Esophagus (tissue), 2 donors: ENCODE measurements at regions not wholly inside any gene's neighbourhood (a gene's known extent, or its start where the extent isn't known, plus 50 kb on each side); places are given as distances from the start of the nearest gene placed in this dataset.
A peak's percentile ranks its signal among the peaks of the same experiment; 100 is the strongest.
"Not testable (repeated sequence)": the region's sequence is repeated elsewhere in the genome, so short reads cannot be mapped to it uniquely, and the experiment has no call there.

Source experiments
- H3K27ac ChIP-seq, 2 donors: one replicate each; pipeline ENCODE4 v1.5.1; 2013; ENCODE audit warnings: low read depth in 2 of 2, mild to moderate bottlenecking in 2 of 2, inconsistent platforms in 1 of 2, low read length in 1 of 2, moderate library complexity in 1 of 2
- H3K27me3 ChIP-seq, 2 donors: one replicate each; pipeline ENCODE4 v1.6.1; 2013; ENCODE audit warnings: low read length in 2 of 2, control low read depth in 1 of 2, mild to moderate bottlenecking in 1 of 2; ENCODE audit not compliant: insufficient read depth in 2 of 2, control insufficient read depth in 1 of 2
- H3K36me3 ChIP-seq, 2 donors: one replicate each; pipeline ENCODE4 v1.6.1; 2013; ENCODE audit warnings: low read length in 1 of 2; ENCODE audit not compliant: control insufficient read depth in 2 of 2, insufficient read depth in 2 of 2
- H3K4me1 ChIP-seq, 2 donors: one replicate each; pipeline ENCODE4 v1.6.1; 2013; ENCODE audit warnings: low read length in 1 of 2; ENCODE audit not compliant: control insufficient read depth in 2 of 2, insufficient read depth in 2 of 2
- H3K4me3 ChIP-seq, 2 donors: one replicate each; pipeline ENCODE4 v1.5.1; 2013; ENCODE audit warnings: low read length in 2 of 2, mild to moderate bottlenecking in 2 of 2, low read depth in 1 of 2, moderate library complexity in 1 of 2
- H3K9me3 ChIP-seq, 2 donors: one replicate each; pipeline ENCODE4 v1.6.1; 2013; ENCODE audit warnings: mild to moderate bottlenecking in 2 of 2, low read depth in 1 of 2, low read length in 1 of 2, moderate library complexity in 1 of 2; ENCODE audit not compliant: control insufficient read depth in 2 of 2, insufficient read depth in 1 of 2
- WGBS, 2 donors: extraction: QIAGEN DNeasy Blood & Tissue Kit; methylation state at CpG; one replicate each; pipeline ENCODE4 v1.1.7; 2013; 5-methylcytosine and 5-hydroxymethylcytosine counted together
- donor health status: healthy with polysubstance abuse.
- donor health status: Bipolar disorder and iron deficiency.

- peak overlapping the region; percentile 45 to 52 for H3K27ac ChIP-seq
These were observed 533.3 kb upstream of the MIS18BP1 start for GRCh38 chr14:45786266-45786665.

GRCh38 chr14:45785240-45785639, 532.2 kb upstream of the MIS18BP1 start:
- Histone ChIP-seq H3K27ac (peak overlapping the region; percentile 47 to 56), H3K36me3 (no peaks in the 10 kb centered on the region), H3K4me3 (no peak overlapping the region), H3K27me3 (no peaks in the 10 kb centered on the region), H3K9me3 (no peaks in the 10 kb centered on the region), H3K4me1 (peaks cover 0 to 5% of the 10 kb centered on the region in 2 donors)
- WGBS, 2 donors = 44 to 62% methylated on average over 1 of the region's 1 CpG

More at GRCh38 chr14:45786266-45786665, 533.3 kb upstream of the MIS18BP1 start:
- Histone ChIP-seq H3K9me3 (no peaks in the 10 kb centered on the region), H3K27me3 (no peaks in the 10 kb centered on the region), H3K36me3 (no peaks in the 10 kb centered on the region), H3K4me3 (no peak overlapping the region), H3K4me1 (peaks cover 0 to 5% of the 10 kb centered on the region in 2 donors)
- 78 to 83% methylated on average over 1 of the region's 1 CpG for WGBS, 2 donors

DNA sequence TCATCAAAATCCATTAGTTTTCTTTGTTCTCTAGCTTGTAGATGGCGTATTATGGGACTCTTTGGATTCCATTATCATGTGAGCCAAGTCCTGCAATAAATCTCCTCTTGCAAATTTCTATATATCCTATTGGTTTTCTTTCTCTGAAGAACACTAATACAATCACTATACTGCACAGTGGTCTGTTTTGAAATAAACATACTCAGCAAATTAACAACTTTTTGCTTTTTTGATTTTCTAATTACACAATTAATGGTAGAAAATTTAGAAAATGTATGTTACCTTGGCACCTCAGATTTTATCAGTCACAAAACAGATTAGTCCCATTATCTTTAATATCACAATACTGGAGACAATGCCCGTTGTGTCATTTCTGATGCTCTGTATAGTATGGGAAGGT, 513.2 kb upstream of the MIS18BP1 start:
- Histone ChIP-seq H3K27me3 (no peaks in the 10 kb centered on the region), H3K4me1 (no peaks in the 10 kb centered on the region), H3K4me3 (no peak overlapping the region), H3K27ac (no peak overlapping the region), H3K9me3 (no peaks in the 10 kb centered on the region), H3K36me3 (no peaks in the 10 kb centered on the region)
- 94 to 95% methylated on average over 2 of the region's 2 CpGs for WGBS, 2 donors

DNA sequence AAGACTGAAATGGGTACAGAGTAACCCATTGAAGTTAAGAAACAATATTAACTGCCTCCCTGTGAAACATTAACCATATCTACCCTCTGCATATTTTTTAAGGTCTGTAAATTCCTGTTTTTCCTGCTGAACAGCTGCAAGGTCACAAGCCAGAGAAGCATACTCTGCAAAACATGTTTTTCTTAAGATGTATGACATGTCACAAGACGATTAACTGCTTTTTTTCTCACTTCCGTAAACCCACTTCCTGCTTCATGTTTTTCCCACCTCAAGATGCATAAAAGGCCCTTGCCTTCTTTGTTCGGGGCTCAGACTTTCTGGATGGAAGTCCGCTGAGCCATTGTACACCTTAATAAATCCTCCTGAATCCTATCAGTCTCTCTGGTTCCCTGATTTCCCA, 504.7 kb upstream of the MIS18BP1 start:
- peaks cover 0 to 2% of the 10 kb centered on the region in 2 donors for H3K9me3 ChIP-seq
- no peaks in the 10 kb centered on the region for H3K36me3 ChIP-seq
- 58 to 65% methylated on average over 4 of the region's 4 CpGs for WGBS, 2 donors
- peaks cover 0 to 4% of the 10 kb centered on the region in 2 donors for H3K4me1 ChIP-seq
- no peak overlapping the region for H3K27ac ChIP-seq
- no peak overlapping the region for H3K4me3 ChIP-seq
- no peaks in the 10 kb centered on the region for H3K27me3 ChIP-seq

GRCh38 chr14:45756412-45756811, 503.4 kb upstream of the MIS18BP1 start:
- peak overlapping the region in 1 of 2 donors; percentile 82 for H3K27ac ChIP-seq
- not testable (repeated sequence) for H3K4me3 ChIP-seq, H3K9me3 ChIP-seq, H3K36me3 ChIP-seq, H3K4me1 ChIP-seq, H3K27me3 ChIP-seq
- WGBS, 2 donors = 65 to 86% methylated on average over 2 of the region's 2 CpGs

GRCh38 chr14:45743884-45744283, 490.9 kb upstream of the MIS18BP1 start:
- no peaks in the 10 kb centered on the region for H3K9me3 ChIP-seq
- 86 to 87% methylated on average over 5 of the region's 5 CpGs for WGBS, 2 donors
- peaks cover 0 to 3% of the 10 kb centered on the region in 2 donors for H3K4me1 ChIP-seq
- H3K27me3 ChIP-seq = no peaks in the 10 kb centered on the region
- H3K4me3 ChIP-seq = no peak overlapping the region
- no peaks in the 10 kb centered on the region for H3K36me3 ChIP-seq
- no peak overlapping the region for H3K27ac ChIP-seq

DNA sequence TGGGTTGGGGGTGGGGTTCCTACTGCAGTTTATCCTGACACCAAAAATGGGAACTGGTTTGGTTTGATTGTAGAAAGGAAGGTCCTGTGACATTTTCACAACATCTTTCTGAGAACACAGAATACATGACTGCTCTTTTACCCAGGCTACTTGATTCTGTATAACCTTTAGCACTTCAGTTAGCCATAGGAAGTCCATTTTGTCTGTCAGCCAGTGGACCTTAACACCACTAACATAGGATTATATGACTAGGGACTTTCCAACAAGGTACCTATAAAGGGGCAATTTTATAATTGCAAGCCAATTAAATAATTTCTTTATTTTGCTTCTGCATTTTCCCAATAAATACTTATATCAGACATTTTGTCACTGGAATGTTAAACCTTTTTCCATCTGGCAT, 489.2 kb upstream of the MIS18BP1 start:
- Histone ChIP-seq H3K4me1 (peaks cover 0 to 3% of the 10 kb centered on the region in 2 donors), H3K9me3 (no peaks in the 10 kb centered on the region), H3K27me3 (no peaks in the 10 kb centered on the region), H3K27ac (no peak overlapping the region), H3K4me3 (no peak overlapping the region), H3K36me3 (no peaks in the 10 kb centered on the region)

GRCh38 chr14:45728434-45729225, 475.6 kb upstream of the MIS18BP1 start:
- WGBS, 2 donors = 55 to 69% methylated on average over 3 of the region's 3 CpGs
- Histone ChIP-seq H3K36me3 (no peaks in the 10 kb centered on the region), H3K27ac (no peak overlapping the region), H3K4me1 (no peaks in the 10 kb centered on the region), H3K4me3 (no peak overlapping the region), H3K27me3 (no peaks in the 10 kb centered on the region), H3K9me3 (no peaks in the 10 kb centered on the region)

DNA sequence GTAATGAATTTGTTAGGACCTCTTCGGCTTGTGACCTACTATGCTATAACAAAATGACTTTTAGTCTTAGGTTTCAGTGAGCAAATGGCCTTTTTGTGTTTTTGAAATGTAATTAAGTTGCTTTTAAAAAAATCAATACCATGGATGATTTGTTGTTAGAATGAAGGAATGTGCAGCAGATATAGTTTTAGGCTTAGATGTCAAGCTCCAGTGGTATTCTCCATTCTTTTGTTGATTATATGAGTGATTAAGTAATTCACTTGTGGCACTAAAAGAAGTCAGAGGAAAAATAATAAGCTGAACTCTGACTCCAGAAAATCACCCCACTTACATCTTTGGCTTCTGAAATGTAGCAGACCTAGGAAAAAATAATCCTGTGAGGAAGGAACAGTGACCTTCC, 474.1 kb upstream of the MIS18BP1 start:
- H3K9me3 ChIP-seq = no peaks in the 10 kb centered on the region
- no peaks in the 10 kb centered on the region for H3K27me3 ChIP-seq
- no peaks in the 10 kb centered on the region for H3K4me1 ChIP-seq
- H3K36me3 ChIP-seq = no peaks in the 10 kb centered on the region
- H3K4me3 ChIP-seq = no peak overlapping the region
- WGBS, 2 donors = 72 to 91% methylated on average over 1 of the region's 1 CpG
- no peak overlapping the region for H3K27ac ChIP-seq

- H3K4me3 ChIP-seq = no peak overlapping the region
- no peak overlapping the region for H3K27ac ChIP-seq
- H3K4me1 ChIP-seq = no peaks in the 10 kb centered on the region
- H3K27me3 ChIP-seq = no peaks in the 10 kb centered on the region
- peaks cover 0 to 4% of the 10 kb centered on the region in 2 donors for H3K9me3 ChIP-seq
- H3K36me3 ChIP-seq = no peaks in the 10 kb centered on the region
These were observed 468.5 kb upstream of the MIS18BP1 start for GRCh38 chr14:45721472-45721871.
